HAP-1 (cell line): ENCODE measurements at regions not wholly inside any gene's neighbourhood (a gene's known extent, or its start where the extent isn't known, plus 50 kb on each side); places are given as distances from the start of the nearest gene placed in this dataset.

Source experiments
- DNase-seq, 2 experiments: peaks; one replicate each; pipeline ENCODE4 v3.0.0-alpha.2; 2016 to 2020; ENCODE audit warnings: low spot score in 2 of 2
- H3K27me3 ChIP-seq: fragments of 250-450 bp; sonication (Bioruptor Pico); 2 replicates; pipeline ENCODE4 v1.5.1; 2020; ENCODE audit warnings: low read depth, mild to moderate bottlenecking, moderate library complexity
- H3K36me3 ChIP-seq: fragments of 250-450 bp; sonication (Bioruptor Pico); replicated peaks from 2 replicates; pipeline ENCODE4 v1.5.1; 2020; ENCODE audit warnings: mild to moderate bottlenecking
- H3K4me1 ChIP-seq: fragments of 250-450 bp; sonication (Bioruptor Pico); 2 replicates; pipeline ENCODE4 v1.5.1; 2020; ENCODE audit warnings: mild to moderate bottlenecking
- H3K4me3 ChIP-seq: fragments of 250-450 bp; sonication (Bioruptor Pico); 2 replicates; pipeline ENCODE4 v1.5.1; 2020; ENCODE audit warnings: mild to moderate bottlenecking, moderate library complexity
- H3K9me3 ChIP-seq: fragments of 250-450 bp; sonication (Bioruptor Pico); 2 replicates; pipeline ENCODE4 v1.5.1; 2020; ENCODE audit warnings: mild to moderate bottlenecking, moderate library complexity
- in situ Hi-C: fragments of 300-500 bp; cut with MboI; formaldehyde crosslinking; loops from 3 replicates; pipeline ENCODE4 v1.14.3; 2020; ENCODE audit warnings: low sequenced_read_pairs, inconsistent platforms, mixed read lengths

GRCh38 chr1:38098101-38098847 is 51.7 kb upstream of the POU3F1 start:
- no peak overlapping the region for H3K4me3 ChIP-seq
- in situ Hi-C loops = no loop called here
- H3K36me3 ChIP-seq = no peaks in the 10 kb centered on the region
- no peaks in the 10 kb centered on the region for H3K9me3 ChIP-seq
- no peak for DNase-seq
- H3K27me3 ChIP-seq = no peaks in the 10 kb centered on the region
- peaks cover 40% of the 10 kb centered on the region for H3K4me1 ChIP-seq

- Histone ChIP-seq H3K4me3 (no peak overlapping the region), H3K4me1 (peaks cover 44% of the 10 kb centered on the region), H3K27me3 (no peaks in the 10 kb centered on the region), H3K9me3 (no peaks in the 10 kb centered on the region), H3K36me3 (no peaks in the 10 kb centered on the region)
- in situ Hi-C loops = no loop called here
- peak in 1 of 2 experiments; percentile 36 for DNase-seq
These were observed 50.8 kb upstream of the POU3F1 start for GRCh38 chr1:38097284-38097898.
